ENCODE measurements at regions not wholly inside any gene's neighbourhood (a gene's known extent, or its start where the extent isn't known, plus 50 kb on each side); places are given as distances from the start of the nearest gene placed in this dataset.
"Not testable (repeated sequence)": the region's sequence is repeated elsewhere in the genome, so short reads cannot be mapped to it uniquely, and the experiment has no call there.

GRCh38 chr2:131309833-131310232 lies 54.1 kb downstream of the RAB6D start:
- DNase-seq (ENCODE audit: low spot score); H3K27ac Mint-ChIP-seq (ENCODE audit: unreplicated experiment); H3K9me3 Mint-ChIP-seq (ENCODE audit: low read depth); H3K4me3 Mint-ChIP-seq (ENCODE audit: unreplicated experiment); H3K36me3 Mint-ChIP-seq (ENCODE audit: low read depth); H3K4me1 Mint-ChIP-seq (ENCODE audit: low read depth): not testable (repeated sequence)
- peaks cover 15% of the 10 kb centered on the region for H3K27me3 Mint-ChIP-seq (ENCODE audit: low read depth)

DNA sequence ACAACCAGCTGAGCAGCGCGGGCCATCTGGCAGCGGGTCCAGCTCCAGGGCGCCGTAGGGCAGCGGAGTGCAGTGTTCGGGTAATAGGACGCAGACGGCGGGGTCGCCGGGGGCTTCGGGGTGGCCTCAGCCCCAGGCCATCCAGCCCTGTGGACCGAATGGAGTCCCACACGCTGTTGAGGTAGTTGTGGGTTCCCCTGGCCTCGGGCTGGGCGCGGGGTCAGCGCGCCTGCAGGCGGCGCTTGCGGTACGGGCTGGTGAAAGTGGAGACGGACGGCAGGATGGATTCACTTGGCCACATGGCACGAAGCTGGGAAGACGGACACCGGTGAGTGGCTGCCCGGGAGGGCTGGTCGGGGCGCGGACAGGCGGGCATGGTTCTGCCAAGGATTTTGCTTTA lies 63.8 kb downstream of the RAB6D start:
- not testable (repeated sequence) for H3K27ac Mint-ChIP-seq (ENCODE audit: unreplicated experiment); DNase-seq (ENCODE audit: low spot score); H3K27me3 Mint-ChIP-seq (ENCODE audit: low read depth); H3K4me1 Mint-ChIP-seq (ENCODE audit: low read depth); H3K36me3 Mint-ChIP-seq (ENCODE audit: low read depth); H3K4me3 Mint-ChIP-seq (ENCODE audit: unreplicated experiment); H3K9me3 Mint-ChIP-seq (ENCODE audit: low read depth)

DNA sequence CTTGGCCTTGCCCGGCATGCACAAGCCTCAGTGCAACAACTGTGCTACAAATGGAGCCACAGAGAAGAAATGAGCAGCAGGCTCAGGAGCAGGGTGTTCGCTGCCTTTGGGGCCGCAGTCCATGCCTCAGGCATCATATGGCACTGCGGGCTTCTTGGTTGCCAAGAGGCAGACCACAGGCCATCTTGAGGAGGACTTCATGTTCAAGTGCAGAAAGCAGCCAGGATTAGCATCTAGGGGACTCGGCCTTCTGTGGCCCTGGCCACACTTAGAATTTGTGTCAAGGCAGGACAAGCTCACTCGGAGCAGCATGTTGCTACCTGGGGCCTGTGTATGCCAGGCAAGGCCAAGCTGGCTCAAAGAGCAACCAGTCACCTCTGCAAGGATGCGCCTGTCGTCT lies 68.5 kb downstream of the POTEE start:
- H3K27ac Mint-ChIP-seq (ENCODE audit: unreplicated experiment); H3K4me1 Mint-ChIP-seq (ENCODE audit: low read depth); H3K4me3 Mint-ChIP-seq (ENCODE audit: unreplicated experiment); DNase-seq (ENCODE audit: low spot score); H3K9me3 Mint-ChIP-seq (ENCODE audit: low read depth); H3K36me3 Mint-ChIP-seq (ENCODE audit: low read depth); H3K27me3 Mint-ChIP-seq (ENCODE audit: low read depth): not testable (repeated sequence)

DNA sequence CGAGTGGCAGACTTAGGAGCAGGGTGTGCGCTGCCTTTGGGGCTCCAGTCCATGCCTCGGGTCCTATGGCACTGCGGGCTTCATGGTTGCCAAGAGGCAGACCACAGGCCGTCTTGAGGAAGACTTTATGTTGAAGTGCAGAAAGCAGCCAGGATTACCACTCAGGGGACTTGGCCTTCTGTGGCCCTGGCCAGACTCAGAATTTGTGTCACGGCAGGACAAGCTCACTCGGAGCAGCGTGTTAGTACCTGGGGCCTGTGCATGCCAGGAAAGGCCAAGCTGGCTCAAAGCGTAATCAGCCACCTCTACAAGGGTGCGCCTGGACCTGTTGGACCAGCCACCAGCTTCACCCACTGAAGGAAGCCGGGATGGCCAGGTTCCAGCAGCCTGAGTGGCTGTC lies 68.0 kb downstream of the POTEE start:
- not testable (repeated sequence) for H3K4me1 Mint-ChIP-seq (ENCODE audit: low read depth); DNase-seq (ENCODE audit: low spot score); H3K36me3 Mint-ChIP-seq (ENCODE audit: low read depth); H3K27ac Mint-ChIP-seq (ENCODE audit: unreplicated experiment); H3K9me3 Mint-ChIP-seq (ENCODE audit: low read depth); H3K4me3 Mint-ChIP-seq (ENCODE audit: unreplicated experiment); H3K27me3 Mint-ChIP-seq (ENCODE audit: low read depth)

DNA sequence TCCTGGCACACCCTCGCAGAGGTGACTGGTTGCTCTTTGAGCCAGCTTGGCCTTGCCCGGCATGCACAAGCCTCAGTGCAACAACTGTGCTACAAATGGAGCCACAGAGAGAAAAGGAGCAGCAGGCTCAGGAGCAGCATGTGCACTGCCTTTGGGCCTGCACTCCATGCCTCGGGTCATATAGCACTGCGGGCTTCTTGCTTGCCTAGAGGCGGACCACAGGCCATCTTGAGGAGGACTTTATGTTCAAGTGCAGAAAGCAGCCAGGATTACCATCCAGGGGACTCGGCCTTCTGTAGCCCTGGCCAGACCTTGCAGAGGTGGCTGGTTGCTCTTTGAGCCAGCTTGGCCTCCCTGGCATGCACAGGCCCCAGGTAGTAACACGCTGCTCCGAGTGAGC lies 62.7 kb downstream of the POTEE start:
- H3K4me1 Mint-ChIP-seq (ENCODE audit: low read depth); H3K36me3 Mint-ChIP-seq (ENCODE audit: low read depth); H3K9me3 Mint-ChIP-seq (ENCODE audit: low read depth); H3K27me3 Mint-ChIP-seq (ENCODE audit: low read depth); DNase-seq (ENCODE audit: low spot score); H3K27ac Mint-ChIP-seq (ENCODE audit: unreplicated experiment); H3K4me3 Mint-ChIP-seq (ENCODE audit: unreplicated experiment): not testable (repeated sequence)

GRCh38 chr2:131264034-131264433 lies 54.7 kb downstream of the POTEE start:
- H3K27me3 Mint-ChIP-seq (ENCODE audit: low read depth); H3K4me3 Mint-ChIP-seq (ENCODE audit: unreplicated experiment); H3K9me3 Mint-ChIP-seq (ENCODE audit: low read depth); H3K36me3 Mint-ChIP-seq (ENCODE audit: low read depth); H3K27ac Mint-ChIP-seq (ENCODE audit: unreplicated experiment); H3K4me1 Mint-ChIP-seq (ENCODE audit: low read depth): not testable (repeated sequence)
- DNase-seq (ENCODE audit: low spot score), result peak; percentile 88

All from chondrocyte (in vitro differentiated cells).